HG03060 (cell line): ENCODE measurements at regions not wholly inside any gene's neighbourhood (a gene's known extent, or its start where the extent isn't known, plus 50 kb on each side); places are given as distances from the start of the nearest gene placed in this dataset.
"Not testable (repeated sequence)": the region's sequence is repeated elsewhere in the genome, so short reads cannot be mapped to it uniquely, and the experiment has no call there.

Experiments
- ATAC-seq: cut with Tn5 transposase; IDR thresholded peaks from one replicate; pipeline ENCODE4 v1.9.1; 2021; ENCODE audit warnings: low read depth, moderate number of reproducible peaks; ENCODE audit not compliant: unreplicated experiment

- ATAC-seq, result no peak
Observed at GRCh38 chr1:38677756-38678155, 181.8 kb downstream of the RRAGC start.

GRCh38 chr1:38677311-38677710 is 182.3 kb downstream of the RRAGC start:
- no peak for ATAC-seq

GRCh38 chr1:38672692-38673091 is 186.9 kb downstream of the RRAGC start:
- no peak for ATAC-seq

- no peak for ATAC-seq
Observed at GRCh38 chr1:38671221-38671620, 188.4 kb downstream of the RRAGC start.

DNA sequence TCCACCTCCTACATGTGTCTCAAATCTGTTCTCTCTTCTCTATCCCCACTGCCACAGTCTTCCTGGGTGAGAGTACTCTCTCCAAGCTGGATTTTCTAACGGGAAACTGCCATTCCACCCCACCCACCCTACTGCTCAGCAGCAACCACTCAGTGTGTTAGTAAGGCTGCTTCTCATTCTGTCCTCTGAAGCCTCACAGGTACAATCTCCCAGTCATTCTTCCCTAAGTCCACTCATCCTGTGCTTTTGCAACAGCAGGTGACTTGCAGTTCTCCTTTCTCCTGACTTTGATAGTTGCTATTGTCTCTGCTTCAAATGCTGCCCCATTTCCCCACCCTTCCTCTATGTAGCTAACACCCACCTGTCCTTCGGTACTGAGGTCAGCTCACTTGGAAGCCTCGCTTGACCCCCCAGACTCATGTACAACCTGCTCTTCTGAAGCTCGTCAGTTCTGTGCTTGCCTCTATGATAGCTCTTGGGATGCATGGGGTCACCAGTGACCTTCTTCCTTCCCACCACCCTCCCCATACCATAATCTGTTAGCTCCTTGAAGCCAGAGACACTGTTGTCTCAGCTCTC is 188.9 kb downstream of the RRAGC start:
- ATAC-seq, result no peak

GRCh38 chr1:38667626-38668025 is 191.9 kb downstream of the RRAGC start:
- ATAC-seq, result no peak

- no peak for ATAC-seq
Observed at GRCh38 chr1:38662126-38662525, 197.4 kb downstream of the RRAGC start.

GRCh38 chr1:38658883-38659282 is 200.7 kb downstream of the RRAGC start:
- no peak for ATAC-seq

DNA sequence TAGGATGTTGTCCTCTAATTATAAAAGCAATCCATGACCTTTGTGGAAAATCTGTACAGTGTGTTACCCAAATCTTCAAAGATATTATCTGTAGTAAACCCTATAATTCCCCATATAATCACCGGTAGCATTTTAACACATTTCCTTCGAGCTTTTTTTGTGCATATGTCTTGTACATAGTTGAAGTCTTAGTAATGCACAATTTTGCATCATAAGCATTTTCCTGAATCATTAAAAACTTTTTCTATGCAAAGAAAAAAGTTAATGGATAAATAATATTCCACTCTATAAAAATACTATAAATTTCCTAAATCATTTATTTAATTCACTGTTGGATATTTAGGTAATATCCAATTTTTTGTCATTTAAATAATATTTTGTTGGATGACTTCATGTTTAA is 201.7 kb downstream of the RRAGC start:
- no peak for ATAC-seq

GRCh38 chr1:38657207-38657840 is 202.2 kb downstream of the RRAGC start:
- no peak for ATAC-seq

DNA sequence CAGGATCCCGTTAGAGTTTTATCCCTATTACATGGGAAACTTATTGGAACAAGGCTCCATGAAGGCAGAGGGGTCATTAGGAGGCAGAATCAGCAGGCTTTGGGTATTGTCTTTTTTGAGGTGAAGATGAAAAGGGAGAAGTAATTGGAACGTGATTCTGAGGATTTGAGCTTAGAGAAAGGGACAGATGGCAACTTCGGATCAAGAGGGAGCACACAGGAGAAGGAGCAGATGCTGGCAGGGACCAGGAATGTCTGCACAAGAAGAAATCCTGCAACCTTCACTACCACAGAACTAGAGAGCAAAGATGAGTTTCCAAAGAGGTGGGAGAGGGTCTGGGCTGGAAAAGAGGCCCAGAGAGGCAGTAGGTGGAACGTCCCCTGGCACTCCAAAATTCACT is 202.8 kb downstream of the RRAGC start:
- ATAC-seq, result no peak

DNA sequence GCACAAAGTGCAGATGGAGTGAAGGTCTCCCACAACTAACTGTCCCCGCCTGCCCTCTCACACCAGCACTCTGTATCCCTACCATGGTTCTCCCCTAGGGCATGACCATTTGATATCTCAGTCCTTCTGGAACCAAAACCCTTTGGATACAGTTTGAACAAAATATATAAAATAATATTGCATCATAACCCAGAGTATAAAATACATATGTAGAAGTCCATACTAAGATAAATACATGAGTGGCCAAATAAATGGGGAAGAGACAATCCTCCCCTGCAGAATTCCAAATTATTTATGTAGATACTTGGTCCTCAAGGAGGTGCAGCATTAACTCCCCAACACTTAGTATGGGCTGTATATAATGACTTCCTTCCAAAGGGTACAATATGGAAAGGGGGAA is 207.4 kb downstream of the RRAGC start:
- no peak for ATAC-seq

DNA sequence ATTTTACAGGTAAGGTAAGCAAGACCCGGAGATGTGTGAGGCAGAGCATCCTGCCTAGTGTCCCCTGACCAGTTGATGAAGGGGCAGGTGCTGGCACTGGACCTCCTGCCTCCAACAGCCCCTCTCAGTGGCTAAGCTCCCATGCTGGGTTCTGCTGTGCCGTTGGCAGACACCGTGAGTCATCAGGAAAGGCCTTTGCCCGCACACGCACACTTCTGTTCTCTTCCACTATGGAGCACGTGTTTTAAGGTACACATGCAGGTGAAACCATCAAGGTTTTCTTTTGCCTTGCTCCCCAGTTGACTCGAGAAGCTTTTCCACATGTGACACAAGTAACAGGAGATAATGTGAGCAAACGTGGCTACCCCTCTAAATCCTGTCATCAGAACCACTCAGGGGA is 207.9 kb downstream of the RRAGC start:
- ATAC-seq, result no peak

DNA sequence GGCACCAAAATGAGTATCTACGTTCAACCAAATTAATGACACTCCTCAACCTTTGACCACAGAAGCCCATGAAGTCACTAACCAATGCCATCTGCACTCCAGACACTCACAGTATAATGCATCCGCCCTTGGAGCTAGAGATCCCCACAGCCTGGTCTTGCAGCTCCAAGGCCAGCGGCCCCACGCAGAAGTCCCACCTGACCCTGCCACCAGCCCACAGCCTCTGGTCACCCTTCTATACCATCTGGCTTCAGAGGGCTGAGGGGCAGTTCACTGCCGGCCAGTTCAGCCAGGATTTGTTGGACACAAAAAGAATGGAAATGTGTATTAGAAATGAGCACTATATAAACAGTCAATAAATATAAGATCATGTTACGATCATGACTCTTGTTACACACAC is 211.2 kb downstream of the RRAGC start:
- no peak for ATAC-seq

DNA sequence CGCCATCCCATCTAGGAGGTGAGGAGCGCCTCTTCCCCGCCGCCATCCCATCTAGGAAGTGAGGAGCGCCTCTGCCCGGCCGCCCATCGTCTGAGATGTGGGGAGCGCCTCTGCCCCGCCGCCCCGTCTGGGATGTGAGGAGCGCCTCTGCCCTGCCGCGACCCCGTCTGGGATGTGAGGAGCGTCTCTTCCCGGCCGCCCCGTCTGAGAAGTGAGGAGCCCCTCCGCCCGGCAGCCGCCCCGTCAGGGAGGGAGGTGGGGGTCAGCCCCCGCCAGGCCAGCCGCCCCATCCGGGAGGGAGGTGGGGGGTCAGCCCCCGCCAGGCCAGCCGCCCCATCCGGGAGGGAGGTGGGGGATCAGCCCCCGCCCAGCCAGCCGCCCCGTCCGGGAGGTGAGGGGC is 212.2 kb downstream of the RRAGC start:
- ATAC-seq, result not testable (repeated sequence)

- ATAC-seq, result no peak
Observed at GRCh38 chr1:38644092-38644491, 215.5 kb downstream of the RRAGC start.

- no peak for ATAC-seq
Observed at GRCh38 chr1:38641661-38642060, 217.9 kb downstream of the RRAGC start.

DNA sequence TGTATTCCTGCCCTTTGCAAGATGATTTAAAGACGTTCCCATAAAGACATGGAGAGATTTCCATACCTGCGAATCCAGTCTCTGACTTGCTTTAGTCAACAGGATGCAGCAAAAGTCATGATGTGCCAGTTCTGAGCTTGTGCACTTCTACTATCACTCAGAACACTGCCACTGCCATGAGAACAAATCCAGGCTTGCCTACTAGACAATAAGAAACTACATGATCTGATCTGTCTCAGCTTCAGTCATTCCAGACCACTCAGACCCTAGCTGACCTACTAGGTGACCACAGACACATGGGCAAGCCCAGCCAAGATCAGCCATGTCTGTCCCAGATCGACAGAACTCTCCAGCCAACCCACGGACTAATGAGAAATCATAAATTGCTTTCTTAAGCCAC is 219.2 kb downstream of the RRAGC start:
- no peak for ATAC-seq

DNA sequence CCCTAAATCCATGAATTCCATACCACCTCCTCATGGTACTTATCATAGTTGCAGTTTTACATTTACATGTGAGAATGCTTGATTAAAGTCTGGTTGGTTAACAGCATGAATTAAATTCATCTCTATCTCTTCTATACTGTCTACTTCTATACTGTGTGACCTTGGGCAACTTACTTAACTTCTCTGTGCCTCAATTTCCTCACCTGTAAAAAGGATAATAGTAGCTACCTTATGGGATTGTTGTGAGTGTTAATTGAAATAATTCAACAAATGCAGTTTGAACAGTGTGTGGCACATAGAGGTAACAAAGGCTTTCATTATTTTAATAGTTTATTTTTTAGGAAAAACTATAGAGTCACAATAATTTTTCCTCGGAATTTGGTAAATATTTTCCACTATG is 231.3 kb downstream of the RRAGC start:
- ATAC-seq, result no peak

GRCh38 chr1:38625939-38626338 is 233.6 kb downstream of the RRAGC start:
- ATAC-seq, result no peak

DNA sequence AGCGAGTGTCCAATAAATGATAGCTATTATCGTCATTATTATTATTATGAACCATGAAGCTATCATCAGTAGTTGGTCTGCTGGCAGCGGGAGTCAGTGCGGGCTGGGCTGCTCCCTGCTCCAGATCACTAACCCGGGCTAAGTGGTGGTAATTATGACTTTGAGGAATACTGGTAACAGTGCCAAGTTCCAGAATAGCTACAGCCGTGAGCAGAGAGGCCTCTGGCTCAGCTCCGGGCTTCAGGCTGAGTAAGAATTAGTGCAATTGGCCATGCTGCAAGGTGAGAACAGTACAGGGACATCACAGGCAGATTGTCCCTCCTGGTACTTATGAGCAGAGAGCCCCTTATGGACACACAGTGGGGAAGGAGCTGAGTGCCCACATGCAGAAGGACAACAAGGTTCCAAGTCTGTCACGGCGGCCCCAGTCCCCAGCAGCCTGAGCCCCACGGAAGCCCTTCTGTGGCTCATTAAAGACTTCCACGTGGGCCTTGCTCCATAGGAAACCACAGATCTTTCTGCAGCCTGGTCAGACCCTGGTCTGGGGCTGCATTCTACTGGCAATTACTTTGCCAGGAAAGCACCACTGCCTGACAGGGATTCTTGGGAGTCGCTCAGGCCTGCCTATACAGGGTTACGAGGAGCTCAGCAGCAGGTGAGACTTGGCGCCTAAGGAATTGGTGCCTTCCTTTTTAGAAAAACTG is 235.1 kb downstream of the RRAGC start:
- ATAC-seq, result no peak

GRCh38 chr1:38623529-38623928 is 236.0 kb downstream of the RRAGC start:
- no peak for ATAC-seq
